ENCODE measurements at regions not wholly inside any gene's neighbourhood (a gene's known extent, or its start where the extent isn't known, plus 50 kb on each side); places are given as distances from the start of the nearest gene placed in this dataset.
"Not testable (repeated sequence)": the region's sequence is repeated elsewhere in the genome, so short reads cannot be mapped to it uniquely, and the experiment has no call there.

DNA sequence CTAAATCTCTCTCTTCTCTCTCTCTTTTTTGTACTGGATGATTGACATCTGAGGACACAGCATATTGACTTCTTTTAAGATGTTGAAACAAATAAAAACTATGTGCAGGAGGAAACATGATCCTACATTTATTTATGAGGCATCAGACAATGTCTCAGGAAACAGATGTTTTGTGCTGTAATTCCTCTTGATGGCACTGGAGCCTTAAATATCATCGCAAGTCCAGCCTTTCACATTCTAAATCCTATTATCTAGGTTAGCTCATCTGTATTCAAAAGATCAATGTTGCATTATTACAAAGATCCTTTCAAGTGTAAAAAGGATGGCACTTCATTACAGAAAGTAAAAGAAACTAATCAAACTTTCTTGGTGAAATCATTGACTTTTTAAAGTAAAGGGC is 63.9 kb downstream of the MAT2B start:
- TF ChIP-seq, protein P1, sequence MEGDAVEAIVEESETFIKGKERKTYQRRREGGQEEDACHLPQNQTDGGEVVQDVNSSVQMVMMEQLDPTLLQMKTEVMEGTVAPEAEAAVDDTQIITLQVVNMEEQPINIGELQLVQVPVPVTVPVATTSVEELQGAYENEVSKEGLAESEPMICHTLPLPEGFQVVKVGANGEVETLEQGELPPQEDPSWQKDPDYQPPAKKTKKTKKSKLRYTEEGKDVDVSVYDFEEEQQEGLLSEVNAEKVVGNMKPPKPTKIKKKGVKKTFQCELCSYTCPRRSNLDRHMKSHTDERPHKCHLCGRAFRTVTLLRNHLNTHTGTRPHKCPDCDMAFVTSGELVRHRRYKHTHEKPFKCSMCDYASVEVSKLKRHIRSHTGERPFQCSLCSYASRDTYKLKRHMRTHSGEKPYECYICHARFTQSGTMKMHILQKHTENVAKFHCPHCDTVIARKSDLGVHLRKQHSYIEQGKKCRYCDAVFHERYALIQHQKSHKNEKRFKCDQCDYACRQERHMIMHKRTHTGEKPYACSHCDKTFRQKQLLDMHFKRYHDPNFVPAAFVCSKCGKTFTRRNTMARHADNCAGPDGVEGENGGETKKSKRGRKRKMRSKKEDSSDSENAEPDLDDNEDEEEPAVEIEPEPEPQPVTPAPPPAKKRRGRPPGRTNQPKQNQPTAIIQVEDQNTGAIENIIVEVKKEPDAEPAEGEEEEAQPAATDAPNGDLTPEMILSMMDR (IDR thresholded peaks at IDR 0.05; ENCODE audit: extremely low read depth, insufficient read depth, missing control alignments), result peak; percentile 11
- no peak for DNase-seq (ENCODE audit: low spot score)
- in situ Hi-C loops (cut with MboI; ENCODE audit: low pct_unique_long_range_greater_than_20kb, low sequenced_read_pairs, unreplicated experiment), result loop anchor here (25.0 kb wide), 1 partner anchor 943 kb away; no protein-coding TSS in a partner anchor

DNA sequence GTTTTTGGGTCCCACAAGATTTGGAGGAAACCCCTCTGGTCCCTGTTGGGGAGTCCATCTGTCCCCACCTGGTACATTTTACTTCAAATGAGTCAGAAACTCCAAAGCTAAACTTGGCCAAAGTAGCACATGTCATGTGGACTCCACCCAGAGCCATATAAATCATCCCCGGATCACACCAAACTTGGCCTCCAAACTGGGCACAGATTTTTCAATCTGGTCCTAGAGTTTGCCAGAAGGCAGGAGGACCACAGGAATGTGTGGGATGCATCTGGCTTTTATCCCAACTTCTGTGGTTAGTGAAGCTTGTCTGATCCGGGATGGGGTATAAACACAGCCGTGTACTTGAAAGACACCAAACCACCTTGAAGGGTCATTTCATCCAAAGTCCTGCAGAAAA is 66.3 kb downstream of the MAT2B start:
- TF ChIP-seq, protein P1 (IDR thresholded peaks at IDR 0.05; ENCODE audit: extremely low read depth, insufficient read depth, missing control alignments), result no peak
- in situ Hi-C loops (cut with MboI; ENCODE audit: low pct_unique_long_range_greater_than_20kb, low sequenced_read_pairs, unreplicated experiment), result loop anchor here (25.0 kb wide), 1 partner anchor 941 kb away; no protein-coding TSS in a partner anchor
- no peak for DNase-seq (ENCODE audit: low spot score)

- DNase-seq (ENCODE audit: low spot score), result no peak
- TF ChIP-seq, protein P1 (IDR thresholded peaks at IDR 0.05; ENCODE audit: extremely low read depth, insufficient read depth, missing control alignments), result no peak
- in situ Hi-C loops (cut with MboI; ENCODE audit: low pct_unique_long_range_greater_than_20kb, low sequenced_read_pairs, unreplicated experiment), result loop anchor here (25.0 kb wide), 1 partner anchor 938 kb away; no protein-coding TSS in a partner anchor
These were observed 69.3 kb downstream of the MAT2B start for GRCh38 chr5:163574472-163575440.

DNA sequence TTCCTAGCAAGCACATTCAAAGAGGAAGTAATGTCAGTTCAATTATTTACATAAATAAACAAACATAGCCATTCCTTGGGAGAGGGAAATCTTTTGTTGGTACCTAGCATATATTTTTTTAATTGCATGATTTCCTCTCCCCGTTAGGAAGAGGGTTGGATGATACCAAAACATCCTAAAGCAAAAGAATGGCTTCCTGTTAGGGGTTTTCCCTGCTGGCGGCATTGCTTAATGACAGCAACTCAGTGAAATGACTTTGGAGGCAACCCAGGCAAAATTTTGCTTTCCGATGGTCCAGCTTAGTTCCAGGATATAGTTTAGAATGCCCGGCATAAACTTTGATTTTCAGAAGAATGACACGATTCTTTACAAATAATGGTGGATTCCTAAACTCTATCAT is 73.2 kb downstream of the MAT2B start:
- in situ Hi-C loops (cut with MboI; ENCODE audit: low pct_unique_long_range_greater_than_20kb, low sequenced_read_pairs, unreplicated experiment), result no loop called here
- DNase-seq (ENCODE audit: low spot score), result no peak
- TF ChIP-seq, protein P1 (IDR thresholded peaks at IDR 0.05; ENCODE audit: extremely low read depth, insufficient read depth, missing control alignments), result no peak

DNA sequence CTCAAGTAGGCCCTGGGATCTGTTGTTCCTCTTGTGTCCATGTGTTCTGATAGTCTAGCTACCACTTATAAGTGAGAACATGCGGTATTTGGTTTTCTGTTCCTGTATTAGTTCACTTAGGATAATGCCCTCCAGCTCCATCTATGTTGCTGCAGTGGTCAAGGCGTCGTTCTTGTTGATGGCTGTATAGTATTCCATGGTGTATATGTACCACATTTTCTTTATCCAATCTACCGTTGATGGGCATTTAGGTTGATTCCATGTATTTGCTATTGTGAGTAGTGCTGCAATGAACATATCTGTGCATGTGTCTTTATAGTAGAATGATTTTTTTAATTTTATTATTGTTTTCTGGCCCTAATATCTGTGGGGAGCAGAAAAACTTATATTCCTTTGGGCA is 74.3 kb downstream of the MAT2B start:
- in situ Hi-C loops (cut with MboI; ENCODE audit: low pct_unique_long_range_greater_than_20kb, low sequenced_read_pairs, unreplicated experiment), result no loop called here
- DNase-seq (ENCODE audit: low spot score), result no peak
- TF ChIP-seq, protein P1 (IDR thresholded peaks at IDR 0.05; ENCODE audit: extremely low read depth, insufficient read depth, missing control alignments), result no peak

DNA sequence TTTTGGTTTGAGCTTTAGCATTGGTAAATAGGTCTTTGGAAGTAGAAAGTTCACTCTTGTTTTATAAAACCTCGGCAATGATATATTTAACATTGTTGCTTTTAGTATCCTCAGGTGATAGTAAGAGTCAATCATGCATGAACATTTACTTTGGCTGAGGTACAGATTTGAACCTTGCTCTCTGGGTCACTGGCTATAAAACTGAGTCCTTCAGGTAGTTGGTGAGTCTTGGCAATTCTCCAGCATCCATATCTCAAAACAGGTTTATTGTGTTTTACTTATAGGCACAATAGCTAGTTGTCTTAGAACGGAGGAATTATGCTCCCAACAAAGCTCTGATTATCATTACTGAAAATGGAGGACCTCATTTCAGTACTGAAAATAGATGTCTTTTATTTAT is 75.1 kb downstream of the MAT2B start:
- no peak for DNase-seq (ENCODE audit: low spot score)
- TF ChIP-seq, protein P1 (IDR thresholded peaks at IDR 0.05; ENCODE audit: extremely low read depth, insufficient read depth, missing control alignments), result no peak
- in situ Hi-C loops (cut with MboI; ENCODE audit: low pct_unique_long_range_greater_than_20kb, low sequenced_read_pairs, unreplicated experiment), result no loop called here

GRCh38 chr5:163583491-163584153 is 78.2 kb downstream of the MAT2B start:
- DNase-seq (ENCODE audit: low spot score); in situ Hi-C loops (cut with MboI; ENCODE audit: low pct_unique_long_range_greater_than_20kb, low sequenced_read_pairs, unreplicated experiment): not testable (repeated sequence)
